ENCODE measurements at regions not wholly inside any gene's neighbourhood (a gene's known extent, or its start where the extent isn't known, plus 50 kb on each side); places are given as distances from the start of the nearest gene placed in this dataset.

DNA sequence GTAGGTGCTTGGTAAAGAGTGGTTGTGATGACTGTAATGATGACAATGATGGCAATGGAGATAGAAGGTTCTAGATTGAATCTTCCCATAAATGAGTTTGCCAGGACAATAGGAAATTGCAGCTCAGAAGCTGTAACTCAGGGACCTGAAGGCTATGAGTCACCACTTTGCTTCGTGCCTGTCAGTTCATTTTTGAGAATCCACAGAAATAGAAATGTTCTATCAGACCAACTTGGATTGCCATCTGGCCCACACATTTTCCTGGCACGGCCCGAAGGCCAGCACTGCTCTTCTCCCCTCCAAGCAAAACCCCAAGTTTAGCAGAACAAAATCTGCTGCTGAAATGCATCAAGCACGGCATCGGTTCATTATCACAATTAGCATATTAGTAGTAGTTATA is 1127.0 kb downstream of the BCL11B start:
- no peak for DNase-seq

DNA sequence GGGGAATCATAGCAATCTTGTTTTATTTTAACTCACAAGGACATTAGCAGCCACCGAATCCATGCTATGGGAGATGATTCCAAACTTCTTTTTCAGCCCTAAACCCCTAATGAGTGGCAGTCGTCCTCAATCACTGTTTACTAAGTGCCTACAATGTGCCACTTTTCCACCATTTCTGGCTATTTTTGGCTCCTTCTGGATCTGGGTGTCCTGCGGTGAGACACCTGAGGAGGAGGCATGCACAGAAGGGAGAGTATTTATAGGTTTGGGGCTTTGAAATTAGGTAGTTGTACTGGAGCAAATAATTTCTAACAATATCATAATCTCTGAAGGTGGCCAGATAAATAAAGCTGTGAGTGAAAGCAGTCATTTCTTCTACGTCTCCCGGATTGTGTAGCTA is 1125.6 kb downstream of the BCL11B start:
- no peak for DNase-seq

DNA sequence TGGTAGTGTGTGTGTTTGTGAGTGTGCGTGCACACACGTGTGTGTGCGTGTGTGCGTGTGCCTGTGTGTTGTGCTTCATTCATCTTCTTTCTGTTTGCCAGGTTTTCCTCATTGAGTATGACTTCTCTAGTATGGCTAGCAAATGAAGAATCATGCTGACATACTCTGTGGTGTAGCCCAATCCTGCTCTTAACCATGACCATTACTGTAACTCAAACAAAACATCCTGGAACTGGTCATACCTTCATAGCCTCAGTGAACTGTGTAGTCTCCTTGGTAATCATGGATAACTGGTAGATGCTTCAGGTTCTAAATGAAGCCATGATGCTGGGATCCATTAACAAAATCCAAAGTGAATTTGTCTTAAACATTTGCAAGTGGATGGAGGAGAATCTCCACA is 1117.7 kb downstream of the BCL11B start:
- DNase-seq, result no peak

DNA sequence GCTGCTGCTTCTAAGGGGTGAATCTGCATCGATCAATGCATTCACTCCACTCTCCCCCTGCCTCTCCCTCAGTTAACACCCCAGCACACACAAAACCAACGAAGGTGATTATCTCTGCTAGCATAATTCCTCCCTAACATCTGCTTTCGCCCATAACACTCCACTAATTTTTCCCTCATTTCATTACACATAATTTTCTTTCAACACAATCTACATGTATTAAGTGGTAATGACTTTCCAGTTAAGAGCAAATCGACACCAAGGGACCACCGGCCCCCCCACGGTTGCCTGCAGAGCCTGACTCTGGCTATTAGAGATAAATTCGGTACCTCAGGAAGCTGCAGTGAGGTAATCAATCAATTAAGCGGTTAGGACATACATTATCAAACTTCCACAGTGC is 1115.6 kb downstream of the BCL11B start:
- DNase-seq, result no peak

DNA sequence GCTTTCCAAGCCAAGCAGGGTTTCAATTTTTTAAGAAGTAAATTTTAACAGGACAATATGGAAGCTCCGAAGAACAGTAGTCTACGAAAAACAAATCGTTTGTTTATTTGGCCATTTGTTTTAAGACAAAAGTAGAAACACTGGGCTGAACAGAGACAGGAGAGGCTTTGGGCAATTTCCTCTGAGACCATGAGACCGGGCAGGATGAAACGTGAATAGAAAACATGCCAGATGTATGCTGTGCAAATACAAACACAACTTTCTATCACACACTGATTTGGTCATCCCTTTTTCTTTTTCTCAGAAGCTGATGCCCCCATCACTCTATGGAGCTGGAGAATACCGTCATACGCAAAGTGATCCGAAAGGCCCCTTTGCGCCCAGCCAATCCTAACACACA is 1111.1 kb downstream of the BCL11B start:
- DNase-seq, result no peak

DNA sequence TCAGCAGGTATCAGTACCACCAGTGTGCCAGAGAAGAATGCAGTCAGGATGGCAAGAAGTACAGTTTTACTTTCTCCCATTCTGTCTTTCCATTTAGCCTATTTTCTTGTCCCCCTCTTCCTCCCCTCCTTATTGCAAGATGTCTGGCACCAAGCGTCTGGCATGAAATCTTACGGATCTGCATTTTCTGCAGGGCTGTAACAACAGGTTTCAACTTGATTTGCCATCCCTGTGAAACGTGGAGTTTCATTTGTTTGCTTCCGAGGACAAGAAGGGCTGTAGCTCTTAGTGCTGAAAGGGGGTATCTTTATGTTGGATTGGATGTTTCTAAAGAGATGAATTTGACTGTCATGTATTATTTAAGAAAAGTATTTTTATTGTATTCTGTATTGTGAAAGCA is 1110.6 kb downstream of the BCL11B start:
- DNase-seq, result no peak

DNA sequence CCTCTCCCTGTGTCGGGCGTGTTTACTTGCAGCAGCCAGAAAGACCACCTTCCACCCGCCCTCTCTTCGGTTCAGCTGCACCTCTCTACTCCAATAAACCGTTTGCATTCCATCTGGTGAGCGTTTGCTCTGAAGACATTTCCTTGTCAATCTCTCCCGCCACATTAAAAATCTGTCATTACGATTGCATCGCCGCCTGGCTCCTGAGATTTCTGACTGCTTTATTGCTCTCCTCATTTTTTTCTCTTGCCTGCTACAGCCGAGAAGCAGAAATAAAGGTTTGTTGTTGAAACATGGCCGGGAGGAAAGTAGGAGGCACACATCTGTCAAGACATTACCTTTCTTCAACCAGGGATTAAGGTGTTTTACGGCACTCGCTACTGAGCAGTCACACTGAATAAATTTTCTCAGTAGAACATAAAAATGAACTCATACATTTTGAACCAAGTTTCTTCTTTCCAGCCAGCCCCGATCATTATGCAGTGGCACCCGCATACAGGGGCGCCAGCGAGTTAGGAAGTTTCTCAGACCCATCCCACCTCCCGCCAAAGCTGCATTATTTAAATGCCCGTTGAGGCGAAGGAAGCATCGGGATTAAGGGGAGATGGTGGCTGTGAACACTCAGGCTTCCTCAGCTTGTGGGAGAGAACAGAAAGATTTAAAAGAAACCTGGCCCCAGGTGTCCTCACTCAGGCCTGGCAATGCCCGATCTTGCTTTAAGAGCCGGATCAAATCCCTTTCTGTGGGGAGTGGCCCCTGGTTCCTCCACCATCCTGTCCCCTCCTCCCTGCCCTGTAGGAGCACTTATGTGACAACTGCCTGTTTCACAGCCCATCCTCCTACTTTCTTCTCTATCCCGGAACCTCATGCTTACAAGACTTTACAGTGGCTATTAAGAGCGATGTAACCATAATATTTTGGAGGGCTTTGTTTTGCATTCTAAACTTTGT is 1108.9 kb downstream of the BCL11B start:
- DNase-seq, result no peak

DNA sequence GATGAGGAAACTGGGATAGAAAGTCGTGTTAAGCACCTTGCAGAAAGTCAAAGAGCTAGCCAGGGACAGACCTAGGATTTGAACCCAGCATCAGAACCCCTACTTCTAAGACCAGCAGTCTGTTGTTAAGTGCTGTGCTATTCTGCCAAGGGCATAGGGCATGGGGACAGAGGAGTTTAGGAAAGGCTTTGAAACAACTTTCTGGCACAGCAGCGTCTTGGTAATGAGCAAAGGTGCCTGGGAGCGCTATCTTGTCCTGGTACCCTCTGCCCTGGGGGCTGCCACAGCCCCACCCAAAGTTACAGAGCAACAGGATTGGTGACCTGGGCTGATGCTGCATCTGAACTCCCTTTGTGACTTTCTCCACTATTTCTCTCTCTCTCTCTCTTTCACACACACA is 1108.1 kb downstream of the BCL11B start:
- DNase-seq, result no peak

DNA sequence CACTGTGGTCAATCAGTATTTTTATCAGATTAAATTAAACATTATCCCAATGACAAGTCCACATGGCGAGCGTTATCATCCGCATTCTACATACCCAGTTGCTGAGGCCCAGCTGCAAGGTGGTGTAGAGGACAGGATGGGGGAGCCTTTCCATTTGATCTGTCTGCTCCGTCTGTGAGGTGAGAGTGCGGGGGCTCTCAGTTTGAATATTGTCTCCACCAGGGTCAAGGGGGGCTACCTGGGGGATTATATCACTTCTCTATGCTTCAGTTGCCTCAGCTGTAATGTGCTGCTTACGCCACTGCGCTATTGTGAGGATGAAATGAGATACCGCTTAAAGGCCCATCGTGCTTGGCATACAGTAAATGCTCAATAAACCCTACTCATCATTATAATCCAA is 1106.0 kb downstream of the BCL11B start:
- DNase-seq, result no peak

DNA sequence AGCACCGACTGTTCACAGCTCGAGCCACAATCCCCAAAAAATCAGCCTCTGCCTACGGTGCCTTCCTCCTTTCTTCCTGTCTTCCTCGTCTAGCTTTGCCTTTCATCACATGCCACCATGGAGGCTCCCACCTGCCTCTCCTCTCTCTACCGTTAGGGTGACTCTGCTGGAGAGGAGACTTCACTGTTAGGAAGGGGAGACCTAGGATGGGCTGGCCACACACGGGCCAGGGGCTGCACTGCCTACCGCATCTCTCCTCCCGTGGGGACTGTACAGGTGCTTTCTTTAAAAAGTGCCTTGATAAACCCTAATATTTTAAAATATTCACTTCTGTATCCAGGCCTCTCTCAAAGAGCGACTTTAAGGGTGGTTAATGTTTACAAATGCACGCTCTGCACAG is 1104.7 kb downstream of the BCL11B start:
- no peak for DNase-seq

DNA sequence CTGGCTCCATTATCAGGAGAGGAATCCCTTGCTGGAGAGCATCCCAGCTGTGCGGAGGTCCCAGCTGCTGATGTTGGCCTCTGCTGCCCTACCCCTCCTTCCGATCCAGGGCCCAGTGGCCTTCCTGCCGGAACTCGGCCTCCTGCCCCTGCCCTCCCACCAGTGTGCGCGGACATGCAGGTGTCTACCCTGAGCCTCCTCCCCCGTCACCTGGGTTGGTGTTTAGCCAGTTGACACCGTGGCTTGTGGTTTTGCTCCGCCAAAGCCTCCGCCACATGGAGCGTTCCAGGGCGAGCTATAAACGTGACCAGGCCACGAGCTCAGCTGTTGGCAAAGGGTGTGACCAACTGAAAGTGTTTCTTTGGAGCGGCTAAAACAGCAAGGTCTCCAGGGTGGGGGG is 1104.3 kb downstream of the BCL11B start:
- DNase-seq, result no peak

DNA sequence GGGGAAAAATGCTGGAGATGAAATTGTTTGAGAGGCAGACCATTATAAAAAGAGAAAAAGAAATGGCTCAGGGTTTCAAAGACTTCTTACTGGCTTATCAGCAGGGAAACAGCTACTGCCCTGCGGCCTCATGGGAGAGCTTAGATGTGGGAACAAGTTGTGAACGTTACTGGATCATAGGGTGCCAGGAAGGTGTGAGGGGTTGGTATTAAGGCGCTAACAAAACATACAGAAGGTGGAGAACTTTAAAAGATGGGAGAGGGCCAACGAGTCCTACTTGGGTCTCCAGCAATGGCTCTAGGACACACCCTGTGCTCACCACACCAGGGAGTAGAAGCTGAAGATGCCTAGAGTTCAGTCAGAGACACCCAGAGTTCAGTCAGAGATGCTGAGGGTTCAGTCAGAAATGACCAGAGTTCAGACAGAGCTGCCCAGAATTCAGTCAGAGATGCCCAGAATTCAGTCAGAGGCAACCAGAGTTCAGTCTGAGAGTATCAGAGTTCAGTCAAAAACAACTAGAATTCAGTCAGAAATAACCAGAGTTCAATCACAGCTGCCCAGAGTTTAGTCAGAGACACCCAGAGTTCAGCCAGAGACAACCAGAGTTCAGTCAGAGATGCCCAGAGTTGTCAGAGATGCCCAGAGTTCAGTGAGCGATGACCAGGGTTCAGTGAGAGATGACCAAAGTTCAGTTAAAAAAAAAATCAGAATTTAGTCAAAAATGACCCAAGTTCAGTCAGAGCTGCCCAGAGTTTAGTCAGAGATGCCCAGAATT is 1103.6 kb downstream of the BCL11B start:
- DNase-seq, result no peak

DNA sequence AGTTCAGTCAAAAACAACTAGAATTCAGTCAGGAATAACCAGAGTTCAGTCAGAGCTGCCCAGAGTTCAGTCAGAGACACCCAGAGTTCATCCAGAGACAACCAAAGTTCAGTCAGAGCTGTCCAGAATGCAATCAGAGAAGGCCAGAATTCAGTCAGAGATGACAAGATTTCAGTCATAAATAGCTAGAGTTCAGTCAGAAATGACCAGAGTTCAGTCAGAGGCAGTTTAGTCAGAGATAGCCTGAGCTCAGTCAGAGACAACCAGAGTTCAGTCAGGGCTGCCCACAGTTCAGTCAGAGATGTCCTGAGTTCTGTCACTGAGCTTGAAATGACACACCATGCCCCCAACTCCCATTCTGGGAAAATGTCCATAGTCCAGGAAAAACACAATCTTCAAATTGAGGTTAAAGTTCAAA is 1102.8 kb downstream of the BCL11B start:
- DNase-seq, result no peak

DNA sequence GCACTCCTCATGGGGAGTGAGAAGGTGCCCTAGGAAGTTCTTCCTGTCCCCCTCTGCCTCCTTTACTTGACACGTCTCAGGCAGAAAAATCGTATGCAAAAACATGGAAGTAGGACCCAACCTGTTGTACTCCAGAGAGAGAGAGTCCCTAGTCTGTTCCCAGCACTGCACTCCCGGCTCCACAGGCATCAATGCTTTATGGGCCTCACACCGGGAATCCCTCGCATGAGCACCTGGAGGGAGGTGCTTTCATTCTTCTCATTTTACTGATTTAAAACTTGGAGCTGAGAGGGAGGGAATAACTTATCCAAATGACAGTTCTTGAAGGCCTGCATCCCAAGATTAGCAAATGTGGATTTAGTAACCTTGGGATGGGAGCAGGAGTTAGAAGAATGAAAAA is 1101.4 kb downstream of the BCL11B start:
- DNase-seq, result no peak

DNA sequence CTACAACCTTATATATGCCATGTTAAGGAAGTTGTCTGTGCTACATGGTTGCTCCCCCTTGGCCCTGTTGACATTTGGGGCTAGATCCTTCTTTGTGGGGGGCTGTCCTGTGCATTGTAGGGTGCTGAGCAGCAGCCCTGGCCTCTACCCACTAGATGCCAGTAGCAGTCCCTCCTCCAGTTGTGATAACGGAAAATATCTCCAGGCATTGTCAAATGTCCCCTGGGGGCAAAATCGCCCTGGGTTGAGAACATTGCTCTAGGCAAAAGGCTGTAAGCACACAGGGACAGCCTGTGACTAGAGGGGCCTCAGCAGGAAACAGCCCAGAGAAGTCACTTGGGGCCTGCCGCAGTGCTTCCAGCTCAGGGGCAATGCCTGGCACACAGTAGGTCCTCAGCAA is 1100.3 kb downstream of the BCL11B start:
- DNase-seq, result no peak

DNA sequence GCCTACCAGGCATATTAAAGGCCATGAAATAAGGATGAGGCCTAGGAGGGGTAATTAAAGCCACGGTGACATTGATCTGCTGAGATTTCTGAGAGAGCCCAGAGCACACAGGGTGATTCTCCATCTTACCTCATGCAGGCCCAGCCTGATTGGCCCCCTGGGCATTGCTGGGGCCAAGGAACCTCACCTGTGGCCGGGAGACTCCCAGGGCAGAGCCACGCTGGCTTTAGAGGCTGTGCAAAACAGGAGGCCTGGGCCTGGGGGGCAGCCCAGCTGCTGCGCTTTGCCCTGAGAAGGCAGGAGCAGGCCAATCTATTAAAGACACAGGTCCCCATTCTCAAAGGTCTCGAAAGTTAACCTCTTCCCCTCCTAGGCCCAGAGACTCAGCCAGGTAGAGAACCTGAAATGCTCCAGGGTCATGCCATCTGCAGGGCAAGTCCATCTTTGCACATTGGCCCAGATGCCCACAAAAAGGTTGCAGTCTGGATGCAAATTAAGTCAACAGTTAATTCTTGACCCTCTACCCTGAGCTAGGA is 1099.7 kb downstream of the BCL11B start:
- DNase-seq, result no peak

DNA sequence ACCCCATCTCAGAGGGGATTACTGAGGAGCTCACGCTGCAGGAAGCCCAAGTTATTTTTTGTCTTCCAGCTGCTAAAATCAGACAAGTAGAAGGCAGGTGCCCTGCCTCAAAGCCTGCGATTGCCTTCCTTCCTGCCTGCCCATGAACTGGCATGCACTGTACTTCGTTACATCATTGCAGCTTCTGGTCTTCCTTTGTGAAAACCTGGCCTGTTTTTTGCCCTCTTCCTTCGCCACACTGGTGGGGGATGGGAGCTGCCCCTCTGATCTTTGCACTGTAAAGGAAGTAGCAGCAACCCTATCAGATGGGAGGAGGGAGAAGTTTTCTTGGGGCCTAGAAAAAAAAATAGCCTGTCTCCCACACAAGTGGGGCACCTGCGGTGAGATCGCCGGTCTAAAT is 1098.7 kb downstream of the BCL11B start:
- DNase-seq, result no peak

DNA sequence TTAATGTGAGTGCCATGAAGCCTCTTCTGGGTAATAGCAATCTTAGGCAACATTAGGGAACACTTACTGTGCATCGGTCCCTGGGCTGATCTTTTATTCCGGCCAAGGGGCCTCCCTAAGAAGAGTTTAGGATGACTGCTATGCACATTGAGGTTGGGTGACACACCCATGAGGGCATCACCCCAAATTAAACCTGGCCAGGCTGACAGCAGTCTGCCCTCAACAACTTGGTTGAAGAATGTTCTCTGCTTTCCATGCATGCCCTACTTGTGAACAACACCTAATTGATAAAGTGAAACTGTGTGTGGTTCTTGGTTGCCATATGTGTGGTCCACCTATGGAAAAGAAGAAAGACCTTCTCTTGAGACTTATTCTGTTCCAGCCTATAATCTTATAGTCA is 1098.0 kb downstream of the BCL11B start:
- no peak for DNase-seq

DNA sequence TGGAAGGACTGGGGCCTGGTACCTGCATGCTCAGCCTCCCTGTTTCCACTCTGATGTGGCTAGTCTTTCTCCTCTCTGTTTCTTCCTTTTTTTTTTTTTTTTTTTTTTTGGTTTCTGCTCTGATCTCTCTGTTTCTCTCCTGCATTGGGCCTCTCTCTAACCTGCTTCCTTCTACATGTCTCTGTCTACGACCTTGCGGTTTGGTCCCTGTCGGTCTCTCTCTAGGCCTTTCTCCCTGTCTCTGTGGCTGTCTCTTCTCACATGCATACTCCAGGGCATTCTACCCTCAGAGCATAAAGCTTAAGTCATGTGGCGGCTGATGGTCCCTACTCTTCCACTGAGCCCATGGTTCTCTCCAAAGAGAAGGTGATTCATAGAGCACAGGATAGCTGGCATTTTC is 1096.6 kb downstream of the BCL11B start:
- no peak for DNase-seq

DNA sequence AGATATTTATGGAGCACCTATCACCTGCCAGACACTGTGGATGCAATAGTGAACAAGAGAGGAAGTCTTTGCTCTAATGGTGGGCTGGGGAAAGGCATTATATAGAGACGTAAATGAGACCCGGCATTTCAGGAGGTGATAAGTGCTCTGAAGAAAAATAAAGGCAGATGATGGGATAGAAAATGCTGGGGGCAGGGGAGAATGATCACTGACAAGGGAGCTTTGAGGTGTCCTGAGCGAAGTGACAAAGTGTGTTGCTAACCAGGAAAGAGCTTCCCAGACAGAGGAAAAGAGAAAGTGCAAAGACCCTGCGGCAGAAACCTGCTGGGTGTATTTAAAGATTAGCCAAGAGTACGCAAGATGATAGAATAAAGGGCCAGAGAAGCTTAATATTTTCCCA is 1096.1 kb downstream of the BCL11B start:
- no peak for DNase-seq

DNA sequence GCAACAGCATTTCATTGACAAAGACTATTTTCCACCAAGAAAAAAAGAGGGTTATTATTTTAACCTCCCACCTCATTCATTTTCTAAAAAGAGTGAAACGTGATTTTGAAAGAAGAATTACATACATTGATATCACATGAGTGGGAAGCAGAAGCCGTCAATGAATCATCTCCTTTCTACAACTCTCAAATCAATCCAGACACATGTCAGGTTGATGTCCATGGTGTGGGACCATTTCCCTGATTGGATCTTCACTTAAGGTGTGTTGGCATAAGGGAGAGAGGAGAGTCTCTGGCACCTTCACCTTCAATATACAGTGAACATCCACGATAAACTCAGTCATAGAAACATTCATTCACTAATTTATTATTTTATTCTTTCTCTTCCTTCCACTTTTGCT is 1095.1 kb downstream of the BCL11B start:
- DNase-seq, result no peak

DNA sequence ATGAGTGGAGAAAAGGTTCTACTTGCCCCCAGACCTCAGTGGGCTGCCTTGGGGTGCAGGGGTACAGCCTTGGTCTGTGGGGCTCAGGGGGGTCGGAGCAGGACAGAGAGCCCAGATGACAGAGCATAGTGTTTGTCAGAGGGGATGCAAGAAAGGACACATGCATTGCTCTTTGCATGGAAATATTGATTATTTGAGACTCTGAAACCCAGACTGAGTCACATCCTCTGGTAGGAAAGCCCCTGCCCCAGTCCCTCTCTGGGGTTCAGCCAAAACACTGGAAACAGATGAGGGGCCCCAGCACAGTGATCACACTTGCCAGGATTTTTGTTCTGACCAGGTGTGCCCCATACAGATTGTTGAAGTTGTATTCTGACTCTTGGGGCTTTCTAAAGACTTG is 1094.4 kb downstream of the BCL11B start:
- no peak for DNase-seq

DNA sequence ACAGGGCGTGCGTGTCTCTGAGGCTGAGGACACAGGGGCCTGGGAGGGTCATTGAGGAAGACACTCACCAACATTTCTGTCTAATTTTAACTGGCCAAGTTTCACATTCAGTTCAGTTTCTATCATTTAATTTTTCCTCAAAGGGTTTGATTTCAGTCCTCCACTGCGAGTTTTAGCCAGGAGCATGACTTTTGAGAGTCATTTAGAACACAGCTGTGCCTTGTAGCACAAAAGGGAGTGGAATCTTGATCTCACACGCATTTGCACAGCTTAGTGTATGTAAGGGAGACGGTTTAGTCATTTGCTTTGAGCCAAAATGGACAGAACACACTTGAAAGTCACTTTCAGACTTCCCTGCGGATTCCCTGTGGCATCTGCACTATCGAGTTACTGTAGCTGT is 1090.8 kb downstream of the BCL11B start:
- no peak for DNase-seq

DNA sequence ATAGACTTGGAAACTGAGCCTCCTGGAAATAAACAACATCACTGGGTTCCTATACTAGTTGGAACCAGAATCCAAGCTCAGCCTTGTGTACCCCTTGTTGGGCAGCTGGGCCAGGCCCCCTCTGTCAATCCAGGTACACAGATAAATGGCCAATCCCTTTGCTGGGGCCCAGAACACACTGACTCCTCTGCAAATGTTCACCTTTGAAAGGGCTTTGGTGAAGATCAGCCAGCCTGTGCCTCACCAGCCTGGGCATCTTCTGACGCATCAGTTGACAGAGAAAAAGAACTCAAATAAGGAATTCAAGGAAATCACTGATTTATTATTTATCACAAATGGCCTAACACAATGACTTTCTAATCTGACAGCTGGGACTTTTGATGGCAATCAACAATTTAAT is 1090.2 kb downstream of the BCL11B start:
- DNase-seq, result no peak
